ENCODE measurements at regions not wholly inside any gene's neighbourhood (a gene's known extent, or its start where the extent isn't known, plus 50 kb on each side); places are given as distances from the start of the nearest gene placed in this dataset.

GRCh38 chr6:121837545-121838229, 402.2 kb downstream of the GJA1 start:
- no peak overlapping the region for H3K27ac ChIP-seq
- TF ChIP-seq ZFX (IDR thresholded peaks at IDR 0.05; ENCODE audit: borderline replicate concordance) (no peak), CTCF (IDR thresholded peaks at IDR 0.05) (no peak)

- H3K27ac ChIP-seq = no peak overlapping the region
- TF ChIP-seq ZFX (IDR thresholded peaks at IDR 0.05; ENCODE audit: borderline replicate concordance) (no peak), CTCF (IDR thresholded peaks at IDR 0.05) (no peak)
These were observed 403.4 kb downstream of the GJA1 start for GRCh38 chr6:121838842-121839241.

GRCh38 chr6:121839896-121840295, 404.4 kb downstream of the GJA1 start:
- TF ChIP-seq CTCF (IDR thresholded peaks at IDR 0.05) (no peak), ZFX (IDR thresholded peaks at IDR 0.05; ENCODE audit: borderline replicate concordance) (no peak)

GRCh38 chr6:121844898-121845297, 409.5 kb downstream of the GJA1 start:
- H3K27ac ChIP-seq = no peak overlapping the region
- TF ChIP-seq ZFX (IDR thresholded peaks at IDR 0.05; ENCODE audit: borderline replicate concordance) (no peak), CTCF (IDR thresholded peaks at IDR 0.05) (no peak)

More at GRCh38 chr6:121839896-121840295, 404.4 kb downstream of the GJA1 start:
- H3K27ac ChIP-seq = no peak overlapping the region

GRCh38 chr6:121847806-121848522, 412.5 kb downstream of the GJA1 start:
- no peak for TF ChIP-seq CTCF (IDR thresholded peaks at IDR 0.05)
- H3K27ac ChIP-seq = no peak overlapping the region

- H3K27ac ChIP-seq = no peak overlapping the region
- TF ChIP-seq CTCF (IDR thresholded peaks at IDR 0.05) (no peak), ZFX (IDR thresholded peaks at IDR 0.05; ENCODE audit: borderline replicate concordance) (no peak)
These were observed 413.2 kb downstream of the GJA1 start for GRCh38 chr6:121848523-121849255.

- H3K27ac ChIP-seq = no peak overlapping the region
- TF ChIP-seq ZFX (IDR thresholded peaks at IDR 0.05; ENCODE audit: borderline replicate concordance) = no peak
- peak; percentile 74 for TF ChIP-seq CTCF (IDR thresholded peaks at IDR 0.05)
These were observed 414.0 kb downstream of the GJA1 start for GRCh38 chr6:121849477-121849876.
